GM12873 (cell line): ENCODE measurements at regions not wholly inside any gene's neighbourhood (a gene's known extent, or its start where the extent isn't known, plus 50 kb on each side); places are given as distances from the start of the nearest gene placed in this dataset.

Source experiments
- CTCF ChIP-seq: IDR thresholded peaks from 2 replicates; pipeline ENCODE4 v1.5.1; 2012; ENCODE audit warnings: low read depth, mild to moderate bottlenecking, moderate library complexity, low read length, control low read depth; ENCODE audit not compliant: insufficient read depth; ENCODE audit errors: missing control alignments

GRCh38 chr10:90644165-90644564, 213.7 kb downstream of the HTR7 start:
- no peak for TF ChIP-seq CTCF

GRCh38 chr10:90650858-90651257, 207.0 kb downstream of the HTR7 start:
- no peak for TF ChIP-seq CTCF

- peak; percentile 38 for TF ChIP-seq CTCF
Observed at GRCh38 chr10:90652519-90652918, 205.3 kb downstream of the HTR7 start.

- TF ChIP-seq CTCF, result peak; percentile 39
Observed at GRCh38 chr10:90658791-90659190, 199.0 kb downstream of the HTR7 start.

- no peak for TF ChIP-seq CTCF
Observed at GRCh38 chr10:90665905-90666662, 191.8 kb downstream of the HTR7 start.

GRCh38 chr10:90674461-90674860, 183.4 kb downstream of the HTR7 start:
- TF ChIP-seq CTCF, result no peak

- TF ChIP-seq CTCF, result no peak
Observed at GRCh38 chr10:90674928-90675327, 182.9 kb downstream of the HTR7 start.
